ENCODE measurements at regions not wholly inside any gene's neighbourhood (a gene's known extent, or its start where the extent isn't known, plus 50 kb on each side); places are given as distances from the start of the nearest gene placed in this dataset.

GRCh38 chr12:40620564-40621019, 71.6 kb upstream of the CNTN1 start:
- DNase-seq, result no peak

DNA sequence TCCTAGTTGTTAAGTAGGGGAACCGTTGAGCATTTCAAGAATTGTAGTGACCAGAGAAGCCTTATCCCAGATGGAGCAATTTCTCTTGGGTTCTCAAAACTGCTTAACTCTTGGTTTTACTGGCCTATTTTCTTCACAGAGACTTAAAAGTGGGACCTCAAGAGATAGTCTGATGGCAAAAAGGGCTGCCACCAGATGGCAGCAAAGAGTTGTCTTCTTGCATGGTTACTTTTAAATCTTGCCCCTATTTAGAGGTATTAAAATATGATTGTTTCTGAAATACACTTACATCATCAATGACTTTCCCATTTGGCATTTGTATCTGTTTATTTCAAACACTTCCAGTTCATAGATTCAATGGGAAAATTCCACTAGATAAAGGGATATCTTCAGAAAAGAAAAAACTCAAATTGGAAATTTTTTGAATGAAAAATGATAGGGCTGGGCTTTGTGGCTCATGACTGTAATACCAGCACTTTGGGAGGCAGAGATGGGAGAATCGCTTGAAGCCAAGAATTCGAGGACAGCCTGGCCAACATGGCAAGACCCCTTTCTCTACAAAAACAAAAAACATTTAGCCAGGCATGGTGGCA, 69.9 kb upstream of the CNTN1 start:
- peak; percentile 33 to 57 for DNase-seq

- no peak for DNase-seq
These were observed 60.1 kb upstream of the CNTN1 start for GRCh38 chr12:40632171-40632570.

- no peak for DNase-seq
These were observed 59.3 kb upstream of the CNTN1 start for GRCh38 chr12:40632933-40633332.

GRCh38 chr12:40634517-40635131, 57.6 kb upstream of the CNTN1 start:
- DNase-seq, result no peak

- DNase-seq, result no peak
These were observed 57.0 kb upstream of the CNTN1 start for GRCh38 chr12:40635141-40635731.

Measured in hippocampal formation (tissue), 2 donors.